OCI-LY3 (cell line): ENCODE measurements at regions not wholly inside any gene's neighbourhood (a gene's known extent, or its start where the extent isn't known, plus 50 kb on each side); places are given as distances from the start of the nearest gene placed in this dataset.

ENCODE experiments used
- CTCF ChIP-seq: fragments of 200-600, 300-600 bp; sonication (generic); IDR thresholded peaks from 2 replicates; pipeline ENCODE4 v1.5.1; 2014; ENCODE audit warnings: antibody characterized with exemption, low read length, low read depth
- EZH2phosphoT487 ChIP-seq: fragments of 200-600 bp; shearing (Covaris generic); IDR thresholded peaks from 2 replicates; pipeline ENCODE4 v1.6.1; 2018; ENCODE audit warnings: antibody characterized with exemption, mixed run types, low read depth

- TF ChIP-seq CTCF (no peak), EZH2phosphoT487 (no peak)
Measured at GRCh38 chr4:111512081-111512783, 633.0 kb upstream of the FAM241A start.
